Midbrain (tissue), 1 donor: ENCODE measurements at regions not wholly inside any gene's neighbourhood (a gene's known extent, or its start where the extent isn't known, plus 50 kb on each side); places are given as distances from the start of the nearest gene placed in this dataset.
A peak's percentile ranks its signal among the peaks of the same experiment; 100 is the strongest.
"Not testable (repeated sequence)": the region's sequence is repeated elsewhere in the genome, so short reads cannot be mapped to it uniquely, and the experiment has no call there.

Source experiments
- DNase-seq: peaks from one replicate; lab custom pipeline; 2025; lab: John Stamatoyannopoulos, UW

- peak; percentile 56 for DNase-seq
Observed at GRCh38 chr4:154982187-154983047, 201.3 kb downstream of the RBM46 start.

- no peak for DNase-seq
Observed at GRCh38 chr4:154983714-154984113, 202.6 kb downstream of the RBM46 start.

DNA sequence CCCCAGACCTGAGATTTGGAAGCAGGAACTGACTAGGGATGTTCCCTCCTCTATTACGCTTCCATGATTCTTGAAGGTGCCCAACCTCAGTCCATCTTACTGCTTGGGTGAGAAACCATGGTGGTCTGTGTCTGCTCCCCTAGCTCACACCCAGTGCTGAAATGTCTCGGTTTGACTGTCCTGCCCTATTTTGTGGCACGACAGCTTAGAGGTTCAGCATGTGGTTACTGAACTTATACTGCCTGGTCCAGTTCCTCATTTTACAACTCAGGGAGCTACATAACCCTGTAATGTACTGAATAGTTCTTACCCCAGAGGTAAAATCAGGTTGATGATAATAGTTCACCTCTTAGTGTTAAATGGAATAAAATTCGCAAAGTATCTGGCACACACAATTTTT, 203.1 kb downstream of the RBM46 start:
- DNase-seq: no peak

DNA sequence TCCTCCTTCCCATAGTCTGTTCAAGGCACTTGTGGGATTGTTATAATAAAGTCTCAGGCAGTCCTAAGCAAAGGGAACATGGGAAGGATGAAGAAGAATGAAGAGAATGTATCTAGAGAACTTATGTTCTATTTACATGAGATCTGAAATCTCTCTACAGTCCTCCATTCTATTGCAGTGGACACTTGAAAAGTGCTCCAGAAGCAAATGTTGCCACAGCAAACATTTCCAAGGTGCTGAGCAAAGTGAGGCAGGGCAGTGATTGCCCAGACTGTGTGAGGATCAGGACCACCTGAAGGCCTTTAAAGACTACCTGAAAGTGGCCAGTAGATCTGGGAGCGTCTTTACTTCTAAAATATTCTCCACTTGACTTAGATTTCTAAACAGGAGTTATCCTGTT, 203.5 kb downstream of the RBM46 start:
- DNase-seq: no peak

DNA sequence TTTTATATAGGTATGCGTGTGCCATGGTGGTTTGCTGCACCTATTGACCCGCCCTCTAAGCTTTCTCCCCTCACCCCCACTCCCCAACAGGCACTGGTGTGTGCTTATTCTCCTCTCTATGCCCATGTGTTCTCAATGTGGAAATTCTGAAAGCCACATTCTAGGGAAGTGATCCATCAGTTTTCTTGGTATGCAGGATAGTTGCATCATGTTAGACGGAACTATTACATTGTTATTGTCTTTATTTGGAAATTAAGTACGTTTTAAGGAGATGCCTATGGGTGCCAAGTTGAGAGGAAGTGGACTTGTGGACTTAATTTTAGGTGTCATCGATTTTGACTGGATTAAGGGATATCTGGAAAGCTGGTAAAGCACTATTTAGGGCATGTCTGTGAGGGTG, 204.6 kb downstream of the RBM46 start:
- DNase-seq: no peak

GRCh38 chr4:154988511-154988910, 207.4 kb downstream of the RBM46 start:
- no peak for DNase-seq

DNA sequence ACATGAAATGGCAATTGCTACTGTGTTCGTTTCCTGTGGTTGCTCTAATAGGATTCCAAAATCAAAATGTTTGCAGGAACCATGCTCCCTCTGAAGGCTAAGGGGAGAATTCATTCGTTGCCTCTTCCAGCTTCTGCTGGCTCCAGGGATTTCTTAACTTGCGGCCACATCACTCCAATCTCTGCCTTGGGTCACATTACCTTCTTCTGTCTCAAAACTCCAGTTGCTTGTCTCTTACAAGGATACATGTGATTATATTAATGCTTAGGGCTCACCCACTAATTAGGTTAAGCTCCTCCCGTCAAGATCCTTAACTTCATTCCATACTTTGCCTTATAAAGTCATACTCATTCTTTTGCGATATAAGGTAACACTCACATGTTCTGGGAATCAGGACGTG, 208.4 kb downstream of the RBM46 start:
- DNase-seq: no peak

DNA sequence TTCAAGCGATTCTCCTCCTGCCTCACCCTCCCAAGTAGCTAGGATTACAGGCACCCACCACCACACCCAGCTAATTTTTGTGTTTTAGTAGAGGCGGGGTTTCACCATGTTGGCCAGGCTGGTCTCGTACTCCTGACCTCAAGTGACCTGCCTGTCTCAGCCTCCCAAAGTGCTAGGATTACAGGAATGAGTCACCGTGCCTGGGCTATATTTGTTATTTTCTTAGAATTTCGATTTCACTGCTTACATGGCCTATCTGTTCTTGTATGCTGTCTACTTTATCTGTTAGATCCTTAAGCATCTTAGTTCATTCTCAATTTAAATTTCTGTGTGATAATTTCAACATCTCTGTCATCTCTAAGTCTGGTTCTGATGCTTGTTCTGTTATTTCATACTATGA, 210.6 kb upstream of the NPY2R start:
- not testable (repeated sequence) for DNase-seq

- no peak for DNase-seq
Observed at GRCh38 chr4:154998284-154998683, 210.2 kb upstream of the NPY2R start.

- DNase-seq: no peak
Observed at GRCh38 chr4:154998773-154999172, 209.7 kb upstream of the NPY2R start.

DNA sequence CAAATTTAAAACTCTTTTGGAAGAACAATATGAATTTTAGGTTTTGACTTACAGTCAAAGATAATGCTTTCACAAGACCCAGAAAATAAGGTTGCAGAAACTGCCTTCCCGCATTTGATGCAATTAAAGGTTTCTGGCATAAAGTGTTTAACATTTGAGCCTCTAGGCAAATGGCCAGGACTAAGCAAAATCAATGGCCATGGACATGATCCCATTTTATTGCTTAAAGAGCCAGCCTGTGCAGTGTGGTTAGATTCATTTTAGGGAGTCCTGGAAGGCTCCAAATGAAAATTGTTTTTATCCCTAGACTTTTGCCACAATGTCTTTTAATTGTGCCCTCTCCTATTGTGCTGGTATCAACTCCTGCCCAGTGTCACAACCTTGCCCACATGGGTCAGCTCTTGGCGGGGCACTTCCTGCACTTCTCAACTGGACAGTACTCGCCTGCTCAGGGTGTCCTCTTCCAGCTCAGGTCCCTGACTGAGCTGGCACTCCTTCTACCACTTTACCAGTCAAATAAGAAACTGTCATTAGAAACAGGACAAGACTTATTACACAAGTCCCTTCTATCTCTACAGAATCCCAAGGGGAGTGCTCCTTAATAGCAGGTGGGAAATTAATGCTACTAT, 208.4 kb upstream of the NPY2R start:
- DNase-seq: no peak

GRCh38 chr4:155001251-155001650, 207.2 kb upstream of the NPY2R start:
- no peak for DNase-seq

- no peak for DNase-seq
Observed at GRCh38 chr4:155005395-155006090, 202.9 kb upstream of the NPY2R start.

- no peak for DNase-seq
Observed at GRCh38 chr4:155007660-155008176, 200.7 kb upstream of the NPY2R start.

DNA sequence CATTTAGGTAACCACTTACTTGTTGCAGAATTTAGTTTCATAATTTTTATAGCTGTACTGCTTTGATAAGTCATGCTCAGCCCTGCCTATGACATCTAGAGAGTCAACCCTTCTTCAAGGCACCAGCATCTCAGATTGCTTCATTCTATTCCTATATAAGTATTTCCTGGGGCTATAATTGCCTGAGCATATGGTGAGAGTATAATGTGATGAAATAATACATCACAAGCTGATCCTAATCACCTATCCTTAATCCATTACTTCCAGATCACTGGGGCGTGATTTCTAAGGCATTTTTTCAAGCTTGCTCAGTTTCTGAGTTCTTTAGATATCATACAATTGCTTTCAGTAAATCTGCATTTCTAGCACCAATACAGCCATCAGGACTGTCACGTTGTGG, 200.0 kb upstream of the NPY2R start:
- DNase-seq: no peak

DNA sequence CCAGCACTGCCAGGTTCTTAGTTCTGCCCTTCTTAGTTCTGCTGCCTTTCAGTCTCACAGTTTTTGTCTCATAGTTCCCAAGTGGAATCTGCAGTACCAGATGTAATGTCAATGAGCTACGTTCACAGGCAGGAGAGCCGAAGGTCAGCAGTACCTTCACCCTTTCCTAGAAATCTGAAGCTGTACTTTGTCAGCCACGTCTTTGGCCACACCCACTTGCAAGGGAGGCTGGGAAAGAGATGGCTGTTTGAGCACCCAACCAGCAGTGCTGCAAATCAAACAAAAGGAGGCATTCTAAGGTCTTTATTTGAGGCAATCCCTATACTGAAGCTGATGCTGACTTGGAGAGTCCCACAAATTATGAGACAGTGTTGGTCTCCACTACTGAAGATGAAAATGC, 199.1 kb upstream of the NPY2R start:
- DNase-seq: no peak

DNA sequence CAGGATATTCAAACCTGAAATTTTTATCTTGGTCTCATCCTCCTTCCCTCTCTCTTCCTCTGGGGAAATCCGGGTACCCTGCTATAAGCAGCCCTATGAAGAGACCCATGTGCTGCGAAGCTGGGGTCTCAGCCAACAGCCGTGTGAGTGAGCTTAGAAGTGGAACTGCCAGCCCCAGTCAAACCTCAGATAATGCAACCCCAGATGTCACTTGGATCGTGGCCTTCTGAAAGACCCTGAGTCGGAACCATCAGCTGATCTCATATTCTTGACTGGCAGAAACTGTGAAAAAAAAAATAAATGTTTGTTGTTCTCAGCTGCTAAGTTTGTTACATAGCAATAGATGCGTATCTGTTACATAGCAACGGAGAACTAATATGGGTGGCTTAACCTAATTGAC, 198.1 kb upstream of the NPY2R start:
- no peak for DNase-seq

DNA sequence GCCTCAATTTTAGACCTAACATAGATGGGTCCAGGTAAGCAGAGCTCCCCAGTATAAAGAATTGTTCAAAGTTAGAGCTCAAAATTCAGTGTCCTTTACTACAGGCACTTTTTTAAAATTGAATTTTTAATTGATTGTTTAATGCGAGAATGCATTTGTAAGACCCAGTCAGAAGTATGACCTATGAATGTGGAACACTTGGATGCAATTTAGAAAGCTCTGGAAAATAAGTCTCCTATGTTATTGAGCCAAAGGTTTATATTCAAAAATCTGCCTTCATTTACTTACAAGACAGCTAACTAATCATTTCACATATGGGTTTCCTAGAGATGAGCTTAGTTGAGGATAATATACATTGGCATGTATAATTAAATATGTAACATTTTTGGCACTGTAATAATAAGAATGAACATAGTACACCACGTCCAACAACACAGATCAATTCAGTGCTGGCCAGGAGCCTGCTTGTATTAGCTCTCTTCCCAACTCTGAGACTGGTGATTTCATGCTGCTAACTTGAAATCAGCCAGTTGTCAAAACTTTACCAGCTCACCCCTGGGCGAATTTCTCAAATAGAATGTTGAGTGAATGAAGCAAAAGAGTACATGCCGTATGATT, 197.2 kb upstream of the NPY2R start:
- no peak for DNase-seq

- DNase-seq: no peak
Observed at GRCh38 chr4:155012469-155012868, 196.0 kb upstream of the NPY2R start.

- DNase-seq: no peak
Observed at GRCh38 chr4:155017426-155017825, 191.0 kb upstream of the NPY2R start.

GRCh38 chr4:155025762-155026457, 182.5 kb upstream of the NPY2R start:
- peak; percentile 18 for DNase-seq

- DNase-seq: no peak
Observed at GRCh38 chr4:155026715-155027114, 181.7 kb upstream of the NPY2R start.
